Mammary epithelial cell (primary cell): ENCODE measurements at regions not wholly inside any gene's neighbourhood (a gene's known extent, or its start where the extent isn't known, plus 50 kb on each side); places are given as distances from the start of the nearest gene placed in this dataset.

Experiments
- EZH2 ChIP-seq: IDR thresholded peaks from 2 replicates; pipeline ENCODE4 v1.6.1; 2012; ENCODE audit warnings: low read length, inconsistent platforms, borderline replicate concordance
- TF ChIP-seq, protein P1 (sequence below), 2 donors: IDR thresholded peaks in 1 of 2; conservative IDR thresholded peaks in 1 of 2; 2 replicates each; pipeline ENCODE4 v1.5.1; 2011 to 2012; ENCODE audit warnings: inconsistent platforms in 2 of 2, low read length in 2 of 2, mild to moderate bottlenecking in 2 of 2, control low read depth in 1 of 2, low read depth in 1 of 2; ENCODE audit not compliant: insufficient read depth in 1 of 2; ENCODE audit errors: extremely low read depth in 1 of 2

DNA sequence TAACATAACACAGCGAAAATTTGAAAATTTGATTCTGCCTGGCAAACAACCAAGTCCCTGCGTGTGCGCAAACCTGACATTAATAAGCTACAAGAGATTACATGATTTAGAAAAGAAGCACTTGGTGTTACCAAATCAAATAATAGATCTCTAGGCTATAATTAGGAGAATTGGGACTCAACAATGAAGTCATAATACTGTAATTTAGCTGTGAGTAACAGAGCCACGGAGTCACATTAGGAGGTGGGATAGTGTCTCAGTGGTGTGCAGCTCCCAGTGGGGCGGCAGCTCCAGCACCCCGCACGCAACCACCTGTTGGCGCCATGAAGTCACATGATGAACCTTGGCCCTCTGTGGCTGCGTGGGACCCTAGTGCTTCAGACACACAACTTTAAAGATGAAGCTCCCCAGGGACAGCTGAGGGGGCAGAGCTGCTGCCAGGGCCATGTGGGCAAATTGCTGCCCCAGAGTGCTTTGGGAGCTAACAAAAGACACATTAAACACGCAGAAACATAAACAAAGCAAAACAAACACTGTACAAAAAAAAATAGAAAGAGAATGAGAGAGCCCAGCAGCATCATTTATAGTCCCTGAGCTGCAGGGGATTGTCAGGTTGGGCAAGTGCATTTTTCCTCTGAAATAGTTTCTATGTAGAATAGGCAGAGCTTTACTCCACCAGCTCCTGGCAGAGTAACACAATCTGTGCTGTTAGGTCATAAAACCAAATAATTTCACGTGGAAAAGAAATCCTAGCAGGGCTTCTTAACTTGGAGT, 605.6 kb downstream of the SOX6 start:
- TF ChIP-seq, protein P1, sequence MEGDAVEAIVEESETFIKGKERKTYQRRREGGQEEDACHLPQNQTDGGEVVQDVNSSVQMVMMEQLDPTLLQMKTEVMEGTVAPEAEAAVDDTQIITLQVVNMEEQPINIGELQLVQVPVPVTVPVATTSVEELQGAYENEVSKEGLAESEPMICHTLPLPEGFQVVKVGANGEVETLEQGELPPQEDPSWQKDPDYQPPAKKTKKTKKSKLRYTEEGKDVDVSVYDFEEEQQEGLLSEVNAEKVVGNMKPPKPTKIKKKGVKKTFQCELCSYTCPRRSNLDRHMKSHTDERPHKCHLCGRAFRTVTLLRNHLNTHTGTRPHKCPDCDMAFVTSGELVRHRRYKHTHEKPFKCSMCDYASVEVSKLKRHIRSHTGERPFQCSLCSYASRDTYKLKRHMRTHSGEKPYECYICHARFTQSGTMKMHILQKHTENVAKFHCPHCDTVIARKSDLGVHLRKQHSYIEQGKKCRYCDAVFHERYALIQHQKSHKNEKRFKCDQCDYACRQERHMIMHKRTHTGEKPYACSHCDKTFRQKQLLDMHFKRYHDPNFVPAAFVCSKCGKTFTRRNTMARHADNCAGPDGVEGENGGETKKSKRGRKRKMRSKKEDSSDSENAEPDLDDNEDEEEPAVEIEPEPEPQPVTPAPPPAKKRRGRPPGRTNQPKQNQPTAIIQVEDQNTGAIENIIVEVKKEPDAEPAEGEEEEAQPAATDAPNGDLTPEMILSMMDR (conservative IDR thresholded peaks at IDR 0.05 in 1 of 2, IDR thresholded peaks at IDR 0.05 in 1 of 2; ENCODE audit: extremely low read depth in 1 of 2, insufficient read depth in 1 of 2, low read depth in 1 of 2, low read length in 2 of 2): no peak
- TF ChIP-seq EZH2: no peak
